Stomach (tissue), 4 donors: ENCODE measurements at regions not wholly inside any gene's neighbourhood (a gene's known extent, or its start where the extent isn't known, plus 50 kb on each side); places are given as distances from the start of the nearest gene placed in this dataset.

Experiments used
- CTCF ChIP-seq, 7 experiments: fragments of 450-650 bp in 4 of 7; fragments of 200-600 bp in 3 of 7; sonication (generic) in 3 of 7; IDR thresholded peaks; one replicate each; pipeline ENCODE4 v1.5.1; 2016 to 2019; ENCODE audit warnings: antibody characterized with exemption in 7 of 7, control low read depth in 2 of 7, mild to moderate bottlenecking in 1 of 7
- POLR2A ChIP-seq, 4 donors: fragments of 450-650 bp; IDR thresholded peaks; one replicate each; pipeline ENCODE4 v1.6.1; 2016; ENCODE audit warnings: antibody characterized with exemption in 4 of 4, control low read depth in 2 of 4, mild to moderate bottlenecking in 1 of 4, moderate library complexity in 1 of 4
- POLR2AphosphoS5 ChIP-seq, 3 donors: sonication (generic); formaldehyde crosslinking; IDR thresholded peaks; one replicate each; pipeline ENCODE4 v1.6.1; 2016; ENCODE audit warnings: antibody characterized with exemption in 3 of 3

DNA sequence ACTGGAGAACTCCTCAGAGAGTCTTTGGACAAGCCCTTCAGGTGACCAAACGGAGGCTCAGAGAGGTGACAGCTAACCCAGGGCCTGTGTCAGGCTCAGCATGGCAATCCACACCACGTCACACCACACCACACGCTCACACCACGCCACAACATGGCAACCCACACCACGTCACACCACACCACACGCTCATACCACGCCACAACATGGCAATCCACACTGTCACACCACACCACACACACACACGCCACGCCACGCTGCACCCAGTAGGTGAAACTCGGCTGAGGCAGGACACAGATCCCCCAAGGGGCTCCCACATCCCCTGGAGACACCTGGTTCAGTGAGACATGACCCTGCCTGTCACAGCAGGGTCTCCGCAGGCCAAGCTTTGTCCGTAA lies 107.3 kb downstream of the PDGFA start:
- TF ChIP-seq CTCF (IDR thresholded peaks at IDR 0.05) (no peak), POLR2A (IDR thresholded peaks at IDR 0.05) (no peak), POLR2AphosphoS5 (IDR thresholded peaks at IDR 0.05) (no peak)
